GM13976 (cell line): ENCODE measurements at regions not wholly inside any gene's neighbourhood (a gene's known extent, or its start where the extent isn't known, plus 50 kb on each side); places are given as distances from the start of the nearest gene placed in this dataset.

Experiments
- DNase-seq: peaks from one replicate; pipeline ENCODE4 v3.0.0; 2012; ENCODE audit warnings: low spot score
- in situ Hi-C: fragments of 300-500 bp; cut with MboI; formaldehyde crosslinking; loops from one replicate; pipeline ENCODE4 v1.12.0; 2022; ENCODE audit warnings: low sequenced_read_pairs, mixed read lengths, inconsistent platforms; ENCODE audit not compliant: unreplicated experiment
- TF ChIP-seq, protein P1 (sequence below): IDR thresholded peaks from 2 replicates; pipeline ENCODE4 v1.5.1; 2012; ENCODE audit warnings: borderline replicate concordance, mild to moderate bottlenecking; ENCODE audit not compliant: insufficient read depth; ENCODE audit errors: extremely low read depth, missing control alignments, control extremely low read depth

DNA sequence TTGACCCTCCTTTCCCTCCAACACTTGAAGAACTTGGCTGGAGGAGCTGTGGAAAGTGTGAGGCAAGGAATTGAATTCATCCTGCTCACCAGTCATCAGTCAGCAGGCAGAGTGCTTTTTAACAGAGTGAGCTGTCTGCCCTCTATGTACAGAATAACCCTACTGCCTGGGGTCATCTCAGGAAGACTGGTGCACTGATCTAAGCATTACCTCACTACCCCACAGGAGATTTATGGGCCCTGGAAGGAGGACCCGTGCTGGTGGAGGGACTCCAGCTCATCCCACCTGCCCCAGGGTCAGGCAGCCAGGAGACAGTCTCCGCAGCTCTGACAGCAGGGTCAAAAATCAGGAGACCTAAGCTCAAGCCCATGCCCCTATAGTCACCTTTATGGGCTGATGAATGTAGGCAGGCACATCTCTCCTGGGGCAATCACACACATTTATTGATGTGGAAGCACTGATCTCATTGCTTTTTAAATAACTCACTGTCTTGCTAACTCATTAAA lies 270.8 kb upstream of the SESN3 start:
- DNase-seq = no peak
- in situ Hi-C loops = no loop called here
- TF ChIP-seq, protein P1, sequence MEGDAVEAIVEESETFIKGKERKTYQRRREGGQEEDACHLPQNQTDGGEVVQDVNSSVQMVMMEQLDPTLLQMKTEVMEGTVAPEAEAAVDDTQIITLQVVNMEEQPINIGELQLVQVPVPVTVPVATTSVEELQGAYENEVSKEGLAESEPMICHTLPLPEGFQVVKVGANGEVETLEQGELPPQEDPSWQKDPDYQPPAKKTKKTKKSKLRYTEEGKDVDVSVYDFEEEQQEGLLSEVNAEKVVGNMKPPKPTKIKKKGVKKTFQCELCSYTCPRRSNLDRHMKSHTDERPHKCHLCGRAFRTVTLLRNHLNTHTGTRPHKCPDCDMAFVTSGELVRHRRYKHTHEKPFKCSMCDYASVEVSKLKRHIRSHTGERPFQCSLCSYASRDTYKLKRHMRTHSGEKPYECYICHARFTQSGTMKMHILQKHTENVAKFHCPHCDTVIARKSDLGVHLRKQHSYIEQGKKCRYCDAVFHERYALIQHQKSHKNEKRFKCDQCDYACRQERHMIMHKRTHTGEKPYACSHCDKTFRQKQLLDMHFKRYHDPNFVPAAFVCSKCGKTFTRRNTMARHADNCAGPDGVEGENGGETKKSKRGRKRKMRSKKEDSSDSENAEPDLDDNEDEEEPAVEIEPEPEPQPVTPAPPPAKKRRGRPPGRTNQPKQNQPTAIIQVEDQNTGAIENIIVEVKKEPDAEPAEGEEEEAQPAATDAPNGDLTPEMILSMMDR = no peak

DNA sequence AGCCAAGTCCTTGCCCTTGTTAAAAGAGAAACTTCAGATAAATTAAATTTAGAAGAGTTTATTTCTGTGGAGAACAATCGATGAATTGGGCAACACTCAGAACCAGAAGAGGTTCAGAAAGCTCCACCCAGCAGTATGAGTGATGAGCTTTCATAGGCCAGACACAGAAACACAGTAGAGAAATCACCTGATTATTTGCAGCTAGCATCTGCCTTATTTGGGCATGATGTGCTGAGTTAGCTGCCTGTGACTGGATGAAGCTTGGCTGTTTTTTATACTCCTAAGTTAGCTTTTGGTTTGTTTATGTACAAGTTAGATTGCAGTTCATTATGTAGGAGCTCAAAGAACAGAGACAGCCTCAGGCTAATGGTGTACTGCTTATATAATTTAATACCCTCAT lies 269.5 kb upstream of the SESN3 start:
- TF ChIP-seq, protein P1 = no peak
- no peak for DNase-seq
- in situ Hi-C loops = no loop called here

DNA sequence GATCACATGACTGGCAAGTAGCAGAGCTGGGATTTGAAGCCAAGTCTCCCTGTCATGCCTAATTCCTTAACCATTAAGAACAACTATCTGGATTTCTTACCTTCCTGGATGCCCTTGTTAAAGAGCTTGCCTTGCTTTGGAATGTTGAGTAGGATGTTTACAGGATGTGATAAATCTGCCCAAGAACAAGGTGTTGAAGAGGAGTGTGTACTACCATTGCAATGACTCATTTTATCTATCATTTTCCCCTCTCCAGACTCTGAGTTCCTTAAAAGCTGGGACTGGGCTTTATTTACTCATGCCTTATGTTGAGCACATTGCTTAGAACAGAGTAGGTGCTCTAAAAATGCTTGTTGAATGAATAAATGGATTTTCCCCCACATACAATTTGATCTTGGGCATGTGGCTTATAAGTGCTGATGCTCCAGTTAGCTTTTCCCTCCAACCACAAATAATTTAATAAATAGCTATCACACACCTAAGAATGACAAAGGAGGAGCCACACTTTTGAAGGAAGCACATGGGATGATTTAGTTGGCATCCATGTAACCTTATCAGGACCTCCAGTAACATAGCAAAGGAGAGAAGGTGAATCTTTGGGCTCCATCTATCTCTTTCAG lies 268.6 kb upstream of the SESN3 start:
- in situ Hi-C loops = no loop called here
- TF ChIP-seq, protein P1 = no peak
- no peak for DNase-seq

DNA sequence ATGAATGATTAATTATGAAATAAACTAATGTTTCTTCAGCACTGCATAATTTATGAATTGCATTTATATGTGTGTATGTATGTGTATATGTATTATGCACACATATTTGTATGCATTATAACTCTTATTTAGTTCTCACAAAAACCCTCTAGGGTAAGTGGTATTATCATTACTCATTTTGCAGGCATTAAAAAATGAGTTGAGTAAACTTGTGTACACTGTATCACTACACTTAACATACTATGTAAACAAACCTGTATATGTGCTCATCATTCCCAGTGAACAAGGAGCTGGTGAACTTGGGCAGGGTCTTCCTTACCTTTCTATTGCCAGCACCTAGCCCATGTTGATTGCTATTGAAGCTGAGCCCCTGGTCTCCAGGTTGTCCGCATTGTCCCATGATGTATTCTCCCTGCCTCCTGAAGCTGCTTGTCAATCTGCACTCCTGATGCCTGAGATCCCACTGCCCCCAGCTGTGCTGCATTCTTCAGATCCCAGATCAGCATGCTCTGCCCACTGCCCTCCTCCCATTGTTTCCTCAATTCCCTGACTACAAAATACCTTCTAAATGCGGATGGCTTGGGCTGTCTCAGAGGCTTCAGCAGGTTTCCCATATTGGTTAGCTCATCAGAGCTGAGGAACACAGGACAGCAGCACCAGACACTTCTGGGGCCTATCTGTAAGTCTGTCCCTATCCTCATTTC lies 267.9 kb upstream of the SESN3 start:
- TF ChIP-seq, protein P1 = no peak
- in situ Hi-C loops = no loop called here

DNA sequence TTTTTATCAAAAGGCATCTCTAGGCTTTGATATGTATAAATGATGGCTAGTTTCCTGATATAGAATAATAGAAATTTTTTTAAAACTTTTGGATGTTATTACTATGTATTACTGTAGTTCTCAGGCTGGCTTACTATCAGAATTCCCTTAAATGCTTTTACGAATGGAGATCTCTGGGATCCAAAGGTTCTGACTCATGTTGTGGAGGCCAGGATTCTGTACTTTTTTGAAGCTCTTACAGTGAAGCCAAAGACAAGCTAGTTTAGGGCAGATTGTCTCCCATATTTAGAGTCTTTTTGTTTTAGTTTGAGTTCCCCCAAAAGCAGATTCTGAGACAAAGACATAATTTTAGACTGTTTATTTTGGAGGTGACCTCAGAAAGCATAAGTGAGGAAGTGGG lies 265.9 kb upstream of the SESN3 start:
- in situ Hi-C loops = no loop called here

More for the DNA sequence above, 267.9 kb upstream of the SESN3 start:
- DNase-seq = no peak

DNA sequence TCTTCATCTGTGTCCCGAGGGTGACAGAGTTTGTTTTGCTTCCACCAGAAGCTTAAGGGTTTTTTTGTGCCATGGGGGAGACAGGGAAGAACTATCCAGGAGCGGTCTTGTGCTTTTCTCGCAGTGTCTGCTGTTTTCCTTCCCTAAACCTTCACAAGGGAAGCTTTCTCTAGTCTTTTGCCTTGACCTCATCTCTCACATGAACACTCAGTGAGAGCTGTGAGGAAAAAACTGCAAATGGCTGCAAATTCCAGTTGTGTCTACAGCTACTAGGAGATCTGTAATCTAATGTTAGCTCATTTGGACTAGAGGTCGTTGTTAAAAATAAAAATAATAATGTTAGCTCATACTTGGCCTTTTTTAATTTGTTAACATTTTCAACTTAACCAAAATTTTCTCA lies 264.7 kb upstream of the SESN3 start:
- in situ Hi-C loops = no loop called here
- TF ChIP-seq, protein P1 = no peak
- DNase-seq = no peak

More for the DNA sequence above, 265.9 kb upstream of the SESN3 start:
- TF ChIP-seq, protein P1 = no peak
- DNase-seq = no peak
